DMS 273 (cell line): ENCODE measurements at regions not wholly inside any gene's neighbourhood (a gene's known extent, or its start where the extent isn't known, plus 50 kb on each side); places are given as distances from the start of the nearest gene placed in this dataset.

Experiments used
- DNase-seq: peaks from one replicate; lab custom pipeline; 2025; ENCODE audit not compliant: unreplicated experiment; lab: John Stamatoyannopoulos, UW

GRCh38 chr3:159635047-159635641 is 353.5 kb upstream of the IL12A start:
- DNase-seq: no peak

GRCh38 chr3:159637883-159638542 is 350.6 kb upstream of the IL12A start:
- DNase-seq: no peak

GRCh38 chr3:159640225-159640624 is 348.4 kb upstream of the IL12A start:
- DNase-seq: no peak

- no peak for DNase-seq
Measured at GRCh38 chr3:159643406-159643805, 345.2 kb upstream of the IL12A start.

GRCh38 chr3:159645874-159646273 is 342.8 kb upstream of the IL12A start:
- no peak for DNase-seq

GRCh38 chr3:159649951-159650350 is 338.7 kb upstream of the IL12A start:
- peak; percentile 45 for DNase-seq

- no peak for DNase-seq
Measured at GRCh38 chr3:159650726-159651125, 337.9 kb upstream of the IL12A start.

- DNase-seq: no peak
Measured at GRCh38 chr3:159652452-159652851, 336.2 kb upstream of the IL12A start.

GRCh38 chr3:159654183-159655134 is 334.2 kb upstream of the IL12A start:
- no peak for DNase-seq

- no peak for DNase-seq
Measured at GRCh38 chr3:159655202-159655601, 333.4 kb upstream of the IL12A start.

GRCh38 chr3:159657176-159657575 is 331.5 kb upstream of the IL12A start:
- no peak for DNase-seq

GRCh38 chr3:159657629-159658028 is 331.0 kb upstream of the IL12A start:
- no peak for DNase-seq

GRCh38 chr3:159660326-159660725 is 328.3 kb upstream of the IL12A start:
- no peak for DNase-seq

- DNase-seq: no peak
Measured at GRCh38 chr3:159660901-159661300, 327.7 kb upstream of the IL12A start.

- no peak for DNase-seq
Measured at GRCh38 chr3:159662549-159662948, 326.1 kb upstream of the IL12A start.

GRCh38 chr3:159664006-159664405 is 324.6 kb upstream of the IL12A start:
- DNase-seq: peak; percentile 22

- DNase-seq: no peak
Measured at GRCh38 chr3:159664653-159665052, 324.0 kb upstream of the IL12A start.

GRCh38 chr3:159667261-159667660 is 321.4 kb upstream of the IL12A start:
- no peak for DNase-seq

- DNase-seq: no peak
Measured at GRCh38 chr3:159668461-159668860, 320.2 kb upstream of the IL12A start.

GRCh38 chr3:159668990-159669476 is 319.6 kb upstream of the IL12A start:
- no peak for DNase-seq

- no peak for DNase-seq
Measured at GRCh38 chr3:159669766-159670165, 318.9 kb upstream of the IL12A start.
